K562 (cell line): ENCODE measurements at regions not wholly inside any gene's neighbourhood (a gene's known extent, or its start where the extent isn't known, plus 50 kb on each side); places are given as distances from the start of the nearest gene placed in this dataset.

ENCODE experiments used
- ARHGAP35 ChIP-seq: fragments of 450-650 bp; IDR thresholded peaks from 2 replicates; pipeline ENCODE4 v1.6.1; 2018; ENCODE audit not compliant: partially characterized antibody
- CBX8 ChIP-seq: fragments of 200-600 bp; sonication (generic); IDR thresholded peaks from 2 replicates; pipeline ENCODE4 v1.6.1; 2012; ENCODE audit warnings: borderline replicate concordance, mixed run types, low read depth, mild to moderate bottlenecking, moderate library complexity, mixed read lengths, low read length, control low read depth, inconsistent platforms; ENCODE audit not compliant: poor library complexity, severe bottlenecking; ENCODE audit errors: extremely low read depth
- FOXM1 ChIP-seq, 2 experiments: fragments of 450-650 bp in 1 of 2; sonication (generic) in 1 of 2; formaldehyde crosslinking in 1 of 2; IDR thresholded peaks; 2 replicates each; pipeline versions ENCODE4 v1.6.1 to v1.9.0; 2017 to 2022; ENCODE audit warnings: low read depth in 2 of 2, mild to moderate bottlenecking in 2 of 2, missing genetic modification reagents in 1 of 2, moderate library complexity in 1 of 2
- KAT7 ChIP-seq: sonication (generic); formaldehyde crosslinking; IDR thresholded peaks from 2 replicates; pipeline ENCODE4 v1.8.0; 2022; ENCODE audit warnings: missing genetic modification reagents, mild to moderate bottlenecking, borderline replicate concordance
- KDM2B ChIP-seq: fragments of 250-450 bp; sonication (Bioruptor Pico); IDR thresholded peaks from 2 replicates; pipeline ENCODE4 v1.8.0; 2021; ENCODE audit warnings: mild to moderate bottlenecking, moderate library complexity
- NCOR1 ChIP-seq: fragments of 450-650 bp; IDR thresholded peaks from 2 replicates; pipeline ENCODE4 v1.6.1; 2016; ENCODE audit warnings: mild to moderate bottlenecking, moderate library complexity
- NEUROD1 ChIP-seq: fragments of 150-350 bp; IDR thresholded peaks from 2 replicates; pipeline ENCODE4 v1.6.1; 2014; ENCODE audit warnings: borderline replicate concordance, low read length, low read depth; ENCODE audit not compliant: partially characterized antibody
- PML ChIP-seq: IDR thresholded peaks from 2 replicates; pipeline ENCODE4 v1.6.1; 2012; ENCODE audit warnings: low read length, inconsistent platforms
- RBM14 ChIP-seq: fragments of 200-400 bp; formaldehyde crosslinking; IDR thresholded peaks from 2 replicates; pipeline ENCODE4 v1.6.1; 2018; ENCODE audit warnings: low read depth, mild to moderate bottlenecking, low read length, moderate library complexity, borderline replicate concordance; ENCODE audit not compliant: insufficient read depth
- SMAD4 ChIP-seq: fragments of 250-450 bp; sonication (Bioruptor Pico); conservative IDR thresholded peaks from 2 replicates; pipeline ENCODE4 v1.8.0; 2021; ENCODE audit warnings: inconsistent platforms, mild to moderate bottlenecking, moderate library complexity
- SREBF1 ChIP-seq: fragments of 150-350 bp; IDR thresholded peaks from 2 replicates; pipeline ENCODE4 v1.6.1; 2014; ENCODE audit warnings: antibody characterized with exemption, low read depth, low read length, borderline replicate concordance
- TOE1 ChIP-seq, 2 experiments: fragments of 450-650 bp in 1 of 2; sonication (generic) in 1 of 2; formaldehyde crosslinking in 1 of 2; IDR thresholded peaks; 2 replicates each; pipeline versions ENCODE4 v1.7.1 to v1.8.0; 2016 to 2022; ENCODE audit warnings: borderline replicate concordance in 2 of 2, mild to moderate bottlenecking in 2 of 2, antibody characterized with exemption in 1 of 2, inconsistent platforms in 1 of 2, low read depth in 1 of 2, missing genetic modification reagents in 1 of 2, moderate library complexity in 1 of 2
- ZNF76 ChIP-seq: fragments of 250-450 bp; sonication (Bioruptor Pico); IDR thresholded peaks from 2 replicates; pipeline ENCODE4 v1.4.0; 2020; ENCODE audit warnings: mild to moderate bottlenecking, moderate library complexity, borderline replicate concordance
- TF ChIP-seq, protein P1 (sequence below): fragments of 250-450 bp; sonication (Bioruptor Pico); IDR thresholded peaks from 2 replicates; pipeline ENCODE4 v1.4.0; 2020; ENCODE audit warnings: mild to moderate bottlenecking
- TF ChIP-seq, protein P2 (sequence below), 2 experiments: IDR thresholded peaks; 2 replicates each; pipeline ENCODE4 v1.6.1; 2012; ENCODE audit warnings: improper control_type of control experiment in 2 of 2, low read depth in 2 of 2, low read length in 2 of 2, borderline replicate concordance in 1 of 2
- TF ChIP-seq, protein P3 (sequence below): fragments of 200-800 bp; sonication (Bioruptor generic); IDR thresholded peaks from 2 replicates; pipeline ENCODE4 v1.6.1; 2017; ENCODE audit warnings: missing genetic modification characterization, missing compliant biosample characterization
- TF ChIP-seq, protein P4 (sequence below): fragments of 450-650 bp; IDR thresholded peaks from 2 replicates; pipeline ENCODE4 v1.6.1; 2016; ENCODE audit warnings: borderline replicate concordance

DNA sequence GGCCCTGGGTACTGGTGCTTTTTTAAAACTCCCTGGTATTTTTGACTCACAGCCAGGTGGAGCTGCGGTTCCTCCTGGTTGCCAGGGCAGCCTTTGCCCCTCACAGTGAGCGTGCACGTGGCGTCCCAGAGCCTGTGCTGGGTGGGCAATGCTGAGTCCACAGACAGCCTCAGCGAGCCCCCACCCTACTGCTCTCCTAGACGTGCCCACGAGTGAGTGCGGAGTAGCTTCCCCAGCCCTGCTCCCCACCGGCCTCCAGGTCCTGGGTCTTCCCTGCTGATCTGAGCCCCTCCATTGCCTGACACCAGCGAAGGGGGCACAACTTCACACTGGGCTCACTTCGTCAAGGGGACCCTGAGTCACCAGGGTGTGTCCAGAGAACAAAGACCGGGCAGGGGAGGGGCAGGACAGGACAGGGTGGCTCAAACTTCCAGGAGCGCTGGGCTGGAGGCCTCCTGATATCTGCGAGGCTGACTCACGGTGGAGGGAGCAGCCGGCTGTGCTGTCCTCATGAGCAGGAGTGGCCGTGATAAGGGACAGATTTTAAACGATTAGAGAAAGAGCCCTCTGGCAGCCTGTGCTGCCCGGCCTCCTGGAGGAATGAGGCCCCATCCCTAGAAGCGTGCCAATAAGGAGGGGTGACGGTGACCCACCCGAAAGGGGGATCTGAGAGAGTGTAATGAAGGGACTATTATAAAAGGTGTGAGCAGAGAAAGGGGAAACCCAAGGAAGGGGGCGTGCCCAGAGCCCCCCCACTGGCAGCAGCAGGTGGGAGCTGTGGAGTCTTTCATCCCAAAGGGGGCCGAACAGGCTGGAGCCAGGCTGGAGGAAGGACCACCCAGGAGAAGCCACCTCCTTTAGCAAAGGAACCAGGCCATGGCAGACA lies 129.3 kb upstream of the FGF3 start (continued):
- TF ChIP-seq, protein P1, sequence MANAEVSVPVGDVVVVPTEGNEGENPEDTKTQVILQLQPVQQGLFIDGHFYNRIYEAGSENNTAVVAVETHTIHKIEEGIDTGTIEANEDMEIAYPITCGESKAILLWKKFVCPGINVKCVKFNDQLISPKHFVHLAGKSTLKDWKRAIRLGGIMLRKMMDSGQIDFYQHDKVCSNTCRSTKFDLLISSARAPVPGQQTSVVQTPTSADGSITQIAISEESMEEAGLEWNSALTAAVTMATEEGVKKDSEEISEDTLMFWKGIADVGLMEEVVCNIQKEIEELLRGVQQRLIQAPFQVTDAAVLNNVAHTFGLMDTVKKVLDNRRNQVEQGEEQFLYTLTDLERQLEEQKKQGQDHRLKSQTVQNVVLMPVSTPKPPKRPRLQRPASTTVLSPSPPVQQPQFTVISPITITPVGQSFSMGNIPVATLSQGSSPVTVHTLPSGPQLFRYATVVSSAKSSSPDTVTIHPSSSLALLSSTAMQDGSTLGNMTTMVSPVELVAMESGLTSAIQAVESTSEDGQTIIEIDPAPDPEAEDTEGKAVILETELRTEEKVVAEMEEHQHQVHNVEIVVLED (CRISPR knock-in tag): no peak
- peak; percentile 74 for TF ChIP-seq NEUROD1
- TF ChIP-seq NCOR1: peak; percentile 86
- TF ChIP-seq, protein P2, sequence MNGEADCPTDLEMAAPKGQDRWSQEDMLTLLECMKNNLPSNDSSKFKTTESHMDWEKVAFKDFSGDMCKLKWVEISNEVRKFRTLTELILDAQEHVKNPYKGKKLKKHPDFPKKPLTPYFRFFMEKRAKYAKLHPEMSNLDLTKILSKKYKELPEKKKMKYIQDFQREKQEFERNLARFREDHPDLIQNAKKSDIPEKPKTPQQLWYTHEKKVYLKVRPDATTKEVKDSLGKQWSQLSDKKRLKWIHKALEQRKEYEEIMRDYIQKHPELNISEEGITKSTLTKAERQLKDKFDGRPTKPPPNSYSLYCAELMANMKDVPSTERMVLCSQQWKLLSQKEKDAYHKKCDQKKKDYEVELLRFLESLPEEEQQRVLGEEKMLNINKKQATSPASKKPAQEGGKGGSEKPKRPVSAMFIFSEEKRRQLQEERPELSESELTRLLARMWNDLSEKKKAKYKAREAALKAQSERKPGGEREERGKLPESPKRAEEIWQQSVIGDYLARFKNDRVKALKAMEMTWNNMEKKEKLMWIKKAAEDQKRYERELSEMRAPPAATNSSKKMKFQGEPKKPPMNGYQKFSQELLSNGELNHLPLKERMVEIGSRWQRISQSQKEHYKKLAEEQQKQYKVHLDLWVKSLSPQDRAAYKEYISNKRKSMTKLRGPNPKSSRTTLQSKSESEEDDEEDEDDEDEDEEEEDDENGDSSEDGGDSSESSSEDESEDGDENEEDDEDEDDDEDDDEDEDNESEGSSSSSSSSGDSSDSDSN (IDR thresholded peaks at IDR 0.05; ENCODE audit: borderline replicate concordance in 1 of 2, low read depth in 2 of 2, low read length in 2 of 2): peak; percentile 57 to 96; a peak in 3 of 4 replicates
- TF ChIP-seq SREBF1: no peak
- TF ChIP-seq RBM14: no peak
- TF ChIP-seq KAT7 (CRISPR knock-in tag): 0 out of 2 replicates have a peak, but pooled peaks have one; percentile 36
- no peak for TF ChIP-seq CBX8
- TF ChIP-seq SMAD4 (CRISPR knock-in tag): peak; percentile 81
- TF ChIP-seq ARHGAP35: no peak
- 0 out of 2 replicates have a peak, but pooled peaks have one; percentile 16 for TF ChIP-seq TOE1 (IDR thresholded peaks at IDR 0.05; ENCODE audit: borderline replicate concordance)
- TF ChIP-seq TOE1 (CRISPR knock-in tag; IDR thresholded peaks at IDR 0.05; ENCODE audit: borderline replicate concordance, low read depth): no peak
- no peak for TF ChIP-seq ZNF76 (CRISPR knock-in tag)
- TF ChIP-seq FOXM1 (IDR thresholded peaks at IDR 0.05; ENCODE audit: low read depth): peak; percentile 57; the same call in 1 of the 2 replicates
- TF ChIP-seq FOXM1 (CRISPR knock-in tag; IDR thresholded peaks at IDR 0.05; ENCODE audit: low read depth): no peak
- TF ChIP-seq KDM2B (CRISPR knock-in tag): peak; percentile 10; the same call in 1 of the 2 replicates
- TF ChIP-seq, protein P3, sequence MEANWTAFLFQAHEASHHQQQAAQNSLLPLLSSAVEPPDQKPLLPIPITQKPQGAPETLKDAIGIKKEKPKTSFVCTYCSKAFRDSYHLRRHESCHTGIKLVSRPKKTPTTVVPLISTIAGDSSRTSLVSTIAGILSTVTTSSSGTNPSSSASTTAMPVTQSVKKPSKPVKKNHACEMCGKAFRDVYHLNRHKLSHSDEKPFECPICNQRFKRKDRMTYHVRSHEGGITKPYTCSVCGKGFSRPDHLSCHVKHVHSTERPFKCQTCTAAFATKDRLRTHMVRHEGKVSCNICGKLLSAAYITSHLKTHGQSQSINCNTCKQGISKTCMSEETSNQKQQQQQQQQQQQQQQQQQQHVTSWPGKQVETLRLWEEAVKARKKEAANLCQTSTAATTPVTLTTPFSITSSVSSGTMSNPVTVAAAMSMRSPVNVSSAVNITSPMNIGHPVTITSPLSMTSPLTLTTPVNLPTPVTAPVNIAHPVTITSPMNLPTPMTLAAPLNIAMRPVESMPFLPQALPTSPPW (CRISPR knock-in tag): peak; percentile 88
- peak; percentile 62 for TF ChIP-seq PML
- TF ChIP-seq, protein P4, sequence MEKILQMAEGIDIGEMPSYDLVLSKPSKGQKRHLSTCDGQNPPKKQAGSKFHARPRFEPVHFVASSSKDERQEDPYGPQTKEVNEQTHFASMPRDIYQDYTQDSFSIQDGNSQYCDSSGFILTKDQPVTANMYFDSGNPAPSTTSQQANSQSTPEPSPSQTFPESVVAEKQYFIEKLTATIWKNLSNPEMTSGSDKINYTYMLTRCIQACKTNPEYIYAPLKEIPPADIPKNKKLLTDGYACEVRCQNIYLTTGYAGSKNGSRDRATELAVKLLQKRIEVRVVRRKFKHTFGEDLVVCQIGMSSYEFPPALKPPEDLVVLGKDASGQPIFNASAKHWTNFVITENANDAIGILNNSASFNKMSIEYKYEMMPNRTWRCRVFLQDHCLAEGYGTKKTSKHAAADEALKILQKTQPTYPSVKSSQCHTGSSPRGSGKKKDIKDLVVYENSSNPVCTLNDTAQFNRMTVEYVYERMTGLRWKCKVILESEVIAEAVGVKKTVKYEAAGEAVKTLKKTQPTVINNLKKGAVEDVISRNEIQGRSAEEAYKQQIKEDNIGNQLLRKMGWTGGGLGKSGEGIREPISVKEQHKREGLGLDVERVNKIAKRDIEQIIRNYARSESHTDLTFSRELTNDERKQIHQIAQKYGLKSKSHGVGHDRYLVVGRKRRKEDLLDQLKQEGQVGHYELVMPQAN: no peak
